Activated CD8-positive, alpha-beta memory T cell treated with anti-CD3 and anti-CD28 coated beads, Interleukin-2, amount 10 ng/mL, durations not matched to agents 7 days and 5 days (primary cell): ENCODE measurements at regions not wholly inside any gene's neighbourhood (a gene's known extent, or its start where the extent isn't known, plus 50 kb on each side); places are given as distances from the start of the nearest gene placed in this dataset.

Source experiments
- ATAC-seq: fragments of 150-1000 bp; cut with Tn5 transposase; one replicate; pipeline ENCODE4 v1.10.0; 2021; ENCODE audit warnings: moderate library complexity
- CTCF ChIA-PET: fragments of 350-600 bp; sonication (Branson Sonifier 250); formaldehyde crosslinking; loops from one replicate; lab custom pipeline; 2021; ENCODE audit warnings: antibody characterized with exemption; lab: Charles Lee
- DNase-seq: peaks from one replicate; pipeline ENCODE4 v3.0.0-alpha.2; 2020
- H3K27ac Mint-ChIP-seq: one replicate; pipeline ENCODE4 v1.8.0; 2021; ENCODE audit warnings: mild to moderate bottlenecking, mixed read lengths
- H3K27me3 Mint-ChIP-seq: one replicate; pipeline ENCODE4 v1.8.0; 2021; ENCODE audit warnings: mixed read lengths
- H3K36me3 Mint-ChIP-seq: one replicate; pipeline ENCODE4 v1.8.0; 2021; ENCODE audit warnings: mild to moderate bottlenecking, mixed read lengths
- H3K4me1 Mint-ChIP-seq: one replicate; pipeline ENCODE4 v1.8.0; 2021; ENCODE audit warnings: mixed read lengths
- H3K4me3 Mint-ChIP-seq: one replicate; pipeline ENCODE4 v1.8.0; 2021; ENCODE audit warnings: mild to moderate bottlenecking, moderate library complexity, mixed read lengths
- H3K9me3 Mint-ChIP-seq: one replicate; pipeline ENCODE4 v1.8.0; 2022; ENCODE audit warnings: low read depth, mixed read lengths

GRCh38 chr15:31481142-31481541 is 154.5 kb downstream of the KLF13 start:
- DNase-seq, result peak; percentile 23
- Mint-ChIP-seq H3K27ac (peak overlapping the region; percentile 59), H3K27me3 (no peaks in the 10 kb centered on the region), H3K9me3 (peaks cover 4% of the 10 kb centered on the region), H3K4me1 (peaks cover 52% of the 10 kb centered on the region), H3K36me3 (peaks cover 21% of the 10 kb centered on the region), H3K4me3 (peak overlapping the region; percentile 7)
- no peak for ATAC-seq
- CTCF ChIA-PET, result interaction anchor here (2.3 to 4.0 kb wide), 5 partner anchors 7 to 115 kb away, joined by 7 to 39 read pairs (median 24); no protein-coding TSS in a partner anchor

- Mint-ChIP-seq H3K4me1 (peaks cover 61% of the 10 kb centered on the region), H3K27ac (peak overlapping the region; percentile 96), H3K27me3 (no peaks in the 10 kb centered on the region), H3K9me3 (peaks cover 4% of the 10 kb centered on the region), H3K36me3 (peaks cover 20% of the 10 kb centered on the region), H3K4me3 (peak overlapping the region; percentile 89)
- ATAC-seq, result no peak
- CTCF ChIA-PET, result interaction anchor here (0.8 to 4.0 kb wide), 7 partner anchors 9 to 276 kb away, joined by 3 to 39 read pairs (median 23); no protein-coding TSS in a partner anchor
- DNase-seq, result peak; percentile 39
Observed at GRCh38 chr15:31482122-31482922, 155.7 kb downstream of the KLF13 start.

- ATAC-seq (peak; percentile 72), DNase-seq (peak; percentile 79)
- peaks cover 13% of the 10 kb centered on the region for H3K36me3 Mint-ChIP-seq
- H3K27me3 Mint-ChIP-seq, result no peaks in the 10 kb centered on the region
- H3K4me1 Mint-ChIP-seq, result peaks cover 71% of the 10 kb centered on the region
- H3K27ac Mint-ChIP-seq, result peak overlapping the region; percentile 96
- H3K4me3 Mint-ChIP-seq, result peak overlapping the region; percentile 89
- CTCF ChIA-PET, result interaction anchor here (1.0 to 4.0 kb wide), 8 partner anchors 10 to 268 kb away, joined by 3 to 39 read pairs (median 16); no protein-coding TSS in a partner anchor
- H3K9me3 Mint-ChIP-seq, result no peaks in the 10 kb centered on the region
Observed at GRCh38 chr15:31483053-31483985, 156.7 kb downstream of the KLF13 start.

- CTCF ChIA-PET, result interaction anchor here (1.0 to 4.0 kb wide), 6 partner anchors 11 to 118 kb away, joined by 3 to 39 read pairs (median 24); no protein-coding TSS in a partner anchor
- Mint-ChIP-seq H3K36me3 (peaks cover 10% of the 10 kb centered on the region), H3K4me1 (peaks cover 76% of the 10 kb centered on the region), H3K27me3 (no peaks in the 10 kb centered on the region), H3K27ac (peak overlapping the region; percentile 87), H3K4me3 (peak overlapping the region; percentile 76), H3K9me3 (no peaks in the 10 kb centered on the region)
- peak; percentile 31 for ATAC-seq
- DNase-seq, result peak; percentile 68
Observed at GRCh38 chr15:31483986-31484951, 157.6 kb downstream of the KLF13 start.

GRCh38 chr15:31484986-31485385 is 158.4 kb downstream of the KLF13 start:
- CTCF ChIA-PET, result interaction anchor here (4.0 kb wide), 1 partner anchor 45 kb away, joined by 39 read pairs; no protein-coding TSS in a partner anchor
- peak overlapping the region; percentile 87 for H3K27ac Mint-ChIP-seq
- DNase-seq (peak; percentile 25), ATAC-seq (no peak)
- no peaks in the 10 kb centered on the region for H3K27me3 Mint-ChIP-seq
- H3K36me3 Mint-ChIP-seq, result peaks cover 10% of the 10 kb centered on the region
- no peaks in the 10 kb centered on the region for H3K9me3 Mint-ChIP-seq
- peaks cover 81% of the 10 kb centered on the region for H3K4me1 Mint-ChIP-seq
- peak overlapping the region; percentile 76 for H3K4me3 Mint-ChIP-seq

GRCh38 chr15:31485431-31485830 is 158.8 kb downstream of the KLF13 start:
- Mint-ChIP-seq H3K27ac (peak overlapping the region; percentile 25), H3K4me1 (peaks cover 83% of the 10 kb centered on the region), H3K4me3 (peak overlapping the region; percentile 76), H3K36me3 (peaks cover 10% of the 10 kb centered on the region), H3K9me3 (no peaks in the 10 kb centered on the region), H3K27me3 (no peaks in the 10 kb centered on the region)
- ATAC-seq (no peak), DNase-seq (peak; percentile 38)
- CTCF ChIA-PET, result interaction anchor here (4.0 to 10.9 kb wide), 3 partner anchors 13 to 46 kb away, joined by 39 to 272 read pairs (median 65); no protein-coding TSS in a partner anchor

GRCh38 chr15:31485911-31486461 is 159.4 kb downstream of the KLF13 start:
- H3K27ac Mint-ChIP-seq, result no peak overlapping the region
- no peaks in the 10 kb centered on the region for H3K27me3 Mint-ChIP-seq
- DNase-seq (peak; percentile 38), ATAC-seq (no peak)
- H3K4me1 Mint-ChIP-seq, result peaks cover 83% of the 10 kb centered on the region
- H3K4me3 Mint-ChIP-seq, result no peak overlapping the region
- CTCF ChIA-PET, result interaction anchor here (6.1 to 10.9 kb wide), 3 partner anchors 13 to 119 kb away, joined by 65 to 272 read pairs (median 65); no protein-coding TSS in a partner anchor
- H3K9me3 Mint-ChIP-seq, result peaks cover 3% of the 10 kb centered on the region
- peaks cover 13% of the 10 kb centered on the region for H3K36me3 Mint-ChIP-seq

GRCh38 chr15:31486506-31486905 is 159.9 kb downstream of the KLF13 start:
- H3K36me3 Mint-ChIP-seq, result peaks cover 15% of the 10 kb centered on the region
- peaks cover 6% of the 10 kb centered on the region for H3K9me3 Mint-ChIP-seq
- DNase-seq (peak; percentile 37), ATAC-seq (no peak)
- peaks cover 82% of the 10 kb centered on the region for H3K4me1 Mint-ChIP-seq
- CTCF ChIA-PET, result interaction anchor here (1.2 to 10.9 kb wide), 6 partner anchors 14 to 277 kb away, joined by 3 to 272 read pairs (median 47); no protein-coding TSS in a partner anchor
- H3K4me3 Mint-ChIP-seq, result no peak overlapping the region
- no peaks in the 10 kb centered on the region for H3K27me3 Mint-ChIP-seq
- no peak overlapping the region for H3K27ac Mint-ChIP-seq

GRCh38 chr15:31486906-31487695 is 160.5 kb downstream of the KLF13 start:
- peak; percentile 37 for DNase-seq
- Mint-ChIP-seq H3K27ac (no peak overlapping the region), H3K4me1 (peaks cover 78% of the 10 kb centered on the region), H3K27me3 (no peaks in the 10 kb centered on the region), H3K9me3 (peaks cover 11% of the 10 kb centered on the region), H3K4me3 (no peak overlapping the region), H3K36me3 (peaks cover 20% of the 10 kb centered on the region)
- ATAC-seq, result no peak
- CTCF ChIA-PET, result interaction anchor here (0.6 to 10.9 kb wide), 17 partner anchors 14 to 542 kb away, joined by 3 to 272 read pairs (median 9); no protein-coding TSS in a partner anchor

GRCh38 chr15:31487811-31488436 is 161.3 kb downstream of the KLF13 start:
- Mint-ChIP-seq H3K9me3 (peaks cover 11% of the 10 kb centered on the region), H3K4me3 (peak overlapping the region; percentile 15), H3K27ac (peak overlapping the region; percentile 72), H3K4me1 (peaks cover 71% of the 10 kb centered on the region), H3K27me3 (no peaks in the 10 kb centered on the region), H3K36me3 (peaks cover 17% of the 10 kb centered on the region)
- ATAC-seq (peak; percentile 20), DNase-seq (peak; percentile 63)
- CTCF ChIA-PET, result interaction anchor here (0.6 to 10.9 kb wide), 41 partner anchors 8 to 543 kb away, joined by 3 to 272 read pairs (median 7); no protein-coding TSS in a partner anchor
